GM23338 (cell line): ENCODE measurements at regions not wholly inside any gene's neighbourhood (a gene's known extent, or its start where the extent isn't known, plus 50 kb on each side); places are given as distances from the start of the nearest gene placed in this dataset.

Experiments used
- CREB1 ChIP-seq: fragments of 250-450 bp; sonication (Bioruptor Pico); IDR thresholded peaks from 2 replicates; pipeline ENCODE4 v1.5.0; 2020; ENCODE audit warnings: low read depth, mild to moderate bottlenecking, moderate library complexity
- CTCF ChIP-seq, 2 experiments: fragments of 200-600 bp in 1 of 2; sonication (generic) in 1 of 2; conservative IDR thresholded peaks; 2 replicates each; pipeline versions ENCODE4 v1.5.1 to v1.6.1; 2016 to 2017; ENCODE audit warnings: antibody characterized with exemption in 2 of 2, low read depth in 2 of 2, mild to moderate bottlenecking in 2 of 2, moderate library complexity in 1 of 2
- ETS1 ChIP-seq: IDR thresholded peaks from 2 replicates; pipeline ENCODE4 v1.6.1; 2016; ENCODE audit warnings: antibody characterized with exemption
- EZH2 ChIP-seq: fragments of 200-600 bp; sonication (generic); IDR thresholded peaks from one replicate; pipeline ENCODE4 v1.8.0; 2017; ENCODE audit warnings: antibody characterized with exemption, mild to moderate bottlenecking, low read depth; ENCODE audit not compliant: unreplicated experiment
- EZH2phosphoT487 ChIP-seq: fragments of 200-600 bp; sonication (generic); IDR thresholded peaks from one replicate; pipeline ENCODE4 v1.8.1; 2018; ENCODE audit warnings: antibody characterized with exemption; ENCODE audit not compliant: unreplicated experiment
- JUNB ChIP-seq: IDR thresholded peaks from one replicate; pipeline ENCODE4 v1.6.1; 2016; ENCODE audit warnings: antibody characterized with exemption; ENCODE audit not compliant: unreplicated experiment
- POLR2AphosphoS5 ChIP-seq: IDR thresholded peaks from 2 replicates; pipeline ENCODE4 v1.6.1; 2016; ENCODE audit warnings: antibody characterized with exemption, low read depth
- REST ChIP-seq: IDR thresholded peaks from one replicate; pipeline ENCODE4 v1.6.1; 2018; ENCODE audit warnings: antibody characterized with exemption; ENCODE audit not compliant: unreplicated experiment
- ZNF331 ChIP-seq: fragments of 250-450 bp; sonication (Bioruptor Pico); IDR thresholded peaks from 2 replicates; pipeline ENCODE4 v1.5.0; 2020; ENCODE audit warnings: low read depth, mild to moderate bottlenecking, moderate library complexity

- TF ChIP-seq CTCF (conservative IDR thresholded peaks at IDR 0.05; ENCODE audit: low read depth in 2 of 2) (no peak), POLR2AphosphoS5 (no peak), EZH2 (no peak), REST (no peak), EZH2phosphoT487 (no peak), JUNB (no peak), ZNF331 (no peak), ETS1 (no peak), CREB1 (CRISPR knock-in tag) (no peak)
Observed at GRCh38 chr4:114062499-114062898, 83.1 kb upstream of the ARSJ start.
